HCT116 (cell line): ENCODE measurements at regions not wholly inside any gene's neighbourhood (a gene's known extent, or its start where the extent isn't known, plus 50 kb on each side); places are given as distances from the start of the nearest gene placed in this dataset.

Source experiments
- EZH2 ChIP-seq: fragments of 200-600 bp; sonication (generic); IDR thresholded peaks from 2 replicates; pipeline ENCODE4 v1.6.1; 2017; ENCODE audit warnings: antibody characterized with exemption, mixed run types
- EZH2phosphoT487 ChIP-seq: fragments of 200-600 bp; IDR thresholded peaks from 2 replicates; pipeline ENCODE4 v1.6.1; 2018; ENCODE audit warnings: antibody characterized with exemption, borderline replicate concordance
- POLR2AphosphoS5 ChIP-seq: IDR thresholded peaks from 2 replicates; pipeline ENCODE4 v1.6.1; 2011; ENCODE audit warnings: mild to moderate bottlenecking, low read depth, low read length, moderate library complexity
- SP1 ChIP-seq: IDR thresholded peaks from 2 replicates; pipeline ENCODE4 v1.6.1; 2012; ENCODE audit warnings: low read depth
- ZNF274 ChIP-seq: fragments of 200-500 bp; sonication (Bioruptor generic); IDR thresholded peaks from 2 replicates; pipeline ENCODE4 v1.6.1; 2014; ENCODE audit warnings: mild to moderate bottlenecking, low read depth, low read length, inconsistent platforms
- TF ChIP-seq, protein P1 (sequence below), 3 experiments: fragments of 200-600 bp in 1 of 3; sonication (generic) in 1 of 3; IDR thresholded peaks in 2 of 3; conservative IDR thresholded peaks in 1 of 3; 2 replicates each; pipeline ENCODE4 v1.5.1; 2012 to 2017; ENCODE audit warnings: low read depth in 2 of 3, low read length in 2 of 3, antibody characterized with exemption in 1 of 3, borderline replicate concordance in 1 of 3, control low read depth in 1 of 3, mild to moderate bottlenecking in 1 of 3, mixed read lengths in 1 of 3, mixed run types in 1 of 3, moderate library complexity in 1 of 3; ENCODE audit not compliant: insufficient read depth in 1 of 3

DNA sequence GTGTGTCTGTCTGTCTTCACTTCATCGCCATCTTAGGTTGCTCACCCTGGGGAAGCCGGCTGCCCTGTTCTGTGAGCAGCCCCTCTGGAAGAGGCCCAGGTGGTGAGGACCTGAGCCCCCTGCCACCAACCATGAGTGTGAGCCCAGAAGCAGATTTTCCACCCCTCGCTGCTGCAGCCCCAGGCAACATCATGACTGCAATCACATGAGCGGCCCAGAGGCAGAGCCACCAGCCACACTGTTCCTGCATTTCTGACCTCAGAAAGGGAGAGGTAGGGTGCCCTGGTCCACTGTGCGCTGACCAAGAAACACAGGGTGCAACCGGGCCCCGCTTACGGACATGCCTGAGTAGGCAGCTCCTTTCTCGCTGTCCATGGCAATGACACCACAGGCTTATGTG, 92.3 kb upstream of the IQSEC1 start:
- TF ChIP-seq, protein P1, sequence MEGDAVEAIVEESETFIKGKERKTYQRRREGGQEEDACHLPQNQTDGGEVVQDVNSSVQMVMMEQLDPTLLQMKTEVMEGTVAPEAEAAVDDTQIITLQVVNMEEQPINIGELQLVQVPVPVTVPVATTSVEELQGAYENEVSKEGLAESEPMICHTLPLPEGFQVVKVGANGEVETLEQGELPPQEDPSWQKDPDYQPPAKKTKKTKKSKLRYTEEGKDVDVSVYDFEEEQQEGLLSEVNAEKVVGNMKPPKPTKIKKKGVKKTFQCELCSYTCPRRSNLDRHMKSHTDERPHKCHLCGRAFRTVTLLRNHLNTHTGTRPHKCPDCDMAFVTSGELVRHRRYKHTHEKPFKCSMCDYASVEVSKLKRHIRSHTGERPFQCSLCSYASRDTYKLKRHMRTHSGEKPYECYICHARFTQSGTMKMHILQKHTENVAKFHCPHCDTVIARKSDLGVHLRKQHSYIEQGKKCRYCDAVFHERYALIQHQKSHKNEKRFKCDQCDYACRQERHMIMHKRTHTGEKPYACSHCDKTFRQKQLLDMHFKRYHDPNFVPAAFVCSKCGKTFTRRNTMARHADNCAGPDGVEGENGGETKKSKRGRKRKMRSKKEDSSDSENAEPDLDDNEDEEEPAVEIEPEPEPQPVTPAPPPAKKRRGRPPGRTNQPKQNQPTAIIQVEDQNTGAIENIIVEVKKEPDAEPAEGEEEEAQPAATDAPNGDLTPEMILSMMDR (IDR thresholded peaks at IDR 0.05 in 2 of 3, conservative IDR thresholded peaks at IDR 0.05 in 1 of 3; ENCODE audit: borderline replicate concordance in 1 of 3, insufficient read depth in 1 of 3, low read depth in 2 of 3, low read length in 2 of 3): no peak
- TF ChIP-seq EZH2phosphoT487 (no peak), POLR2AphosphoS5 (no peak), EZH2 (no peak), SP1 (no peak), ZNF274 (no peak)
